HG03039 (cell line): ENCODE measurements at regions not wholly inside any gene's neighbourhood (a gene's known extent, or its start where the extent isn't known, plus 50 kb on each side); places are given as distances from the start of the nearest gene placed in this dataset.

Experiments used
- ATAC-seq: cut with Tn5 transposase; IDR thresholded peaks from one replicate; pipeline ENCODE4 v1.9.1; 2021; ENCODE audit warnings: mild to moderate bottlenecking, moderate library complexity; ENCODE audit not compliant: unreplicated experiment

- no peak for ATAC-seq
These were observed 132.1 kb downstream of the PALM2AKAP2 start for GRCh38 chr9:109912082-109912582.

- no peak for ATAC-seq
These were observed 132.9 kb downstream of the PALM2AKAP2 start for GRCh38 chr9:109912726-109913460.

- no peak for ATAC-seq
These were observed 133.4 kb downstream of the PALM2AKAP2 start for GRCh38 chr9:109913461-109913810.

- no peak for ATAC-seq
These were observed 134.5 kb downstream of the PALM2AKAP2 start for GRCh38 chr9:109914280-109915027.

GRCh38 chr9:109916316-109916715 lies 136.3 kb downstream of the PALM2AKAP2 start:
- no peak for ATAC-seq

- ATAC-seq: peak; percentile 57
These were observed 138.6 kb downstream of the PALM2AKAP2 start for GRCh38 chr9:109918339-109919163.

GRCh38 chr9:109919736-109920408 lies 139.9 kb downstream of the PALM2AKAP2 start:
- no peak for ATAC-seq

- no peak for ATAC-seq
These were observed 142.8 kb downstream of the PALM2AKAP2 start for GRCh38 chr9:109922617-109923470.

- ATAC-seq: no peak
These were observed 143.4 kb downstream of the PALM2AKAP2 start for GRCh38 chr9:109923471-109923760.

- no peak for ATAC-seq
These were observed 143.8 kb downstream of the PALM2AKAP2 start for GRCh38 chr9:109923806-109924205.

- no peak for ATAC-seq
These were observed 145.8 kb downstream of the PALM2AKAP2 start for GRCh38 chr9:109925799-109926198.

GRCh38 chr9:109926421-109926869 lies 146.4 kb downstream of the PALM2AKAP2 start:
- ATAC-seq: no peak

- no peak for ATAC-seq
These were observed 151.6 kb downstream of the PALM2AKAP2 start for GRCh38 chr9:109931623-109932022.

GRCh38 chr9:109934136-109934856 lies 154.3 kb downstream of the PALM2AKAP2 start:
- ATAC-seq: peak; percentile 58

- peak; percentile 16 for ATAC-seq
These were observed 154.8 kb downstream of the PALM2AKAP2 start for GRCh38 chr9:109934857-109935215.

- ATAC-seq: no peak
These were observed 155.5 kb downstream of the PALM2AKAP2 start for GRCh38 chr9:109935406-109936087.

- no peak for ATAC-seq
These were observed 158.0 kb downstream of the PALM2AKAP2 start for GRCh38 chr9:109937861-109938453.

GRCh38 chr9:109939698-109940342 lies 159.8 kb downstream of the PALM2AKAP2 start:
- no peak for ATAC-seq
